ENCODE measurements at regions not wholly inside any gene's neighbourhood (a gene's known extent, or its start where the extent isn't known, plus 50 kb on each side); places are given as distances from the start of the nearest gene placed in this dataset.
A peak's percentile ranks its signal among the peaks of the same experiment; 100 is the strongest.

- Histone ChIP-seq H3K4me3 (no peak overlapping the region), H3K36me3 (no peaks in the 10 kb centered on the region), H3K9me3 (no peaks in the 10 kb centered on the region; the same call in 1 of the 2 replicates), H3K27me3 (no peaks in the 10 kb centered on the region)
- no peak for DNase-seq
Observed at GRCh38 chr2:65701191-65701590, 268.8 kb upstream of the SPRED2 start.

- Histone ChIP-seq H3K9me3 (no peaks in the 10 kb centered on the region), H3K36me3 (no peaks in the 10 kb centered on the region), H3K4me3 (no peak overlapping the region), H3K27me3 (no peaks in the 10 kb centered on the region)
- DNase-seq, result no peak
Observed at GRCh38 chr2:65700720-65701119, 268.3 kb upstream of the SPRED2 start.

DNA sequence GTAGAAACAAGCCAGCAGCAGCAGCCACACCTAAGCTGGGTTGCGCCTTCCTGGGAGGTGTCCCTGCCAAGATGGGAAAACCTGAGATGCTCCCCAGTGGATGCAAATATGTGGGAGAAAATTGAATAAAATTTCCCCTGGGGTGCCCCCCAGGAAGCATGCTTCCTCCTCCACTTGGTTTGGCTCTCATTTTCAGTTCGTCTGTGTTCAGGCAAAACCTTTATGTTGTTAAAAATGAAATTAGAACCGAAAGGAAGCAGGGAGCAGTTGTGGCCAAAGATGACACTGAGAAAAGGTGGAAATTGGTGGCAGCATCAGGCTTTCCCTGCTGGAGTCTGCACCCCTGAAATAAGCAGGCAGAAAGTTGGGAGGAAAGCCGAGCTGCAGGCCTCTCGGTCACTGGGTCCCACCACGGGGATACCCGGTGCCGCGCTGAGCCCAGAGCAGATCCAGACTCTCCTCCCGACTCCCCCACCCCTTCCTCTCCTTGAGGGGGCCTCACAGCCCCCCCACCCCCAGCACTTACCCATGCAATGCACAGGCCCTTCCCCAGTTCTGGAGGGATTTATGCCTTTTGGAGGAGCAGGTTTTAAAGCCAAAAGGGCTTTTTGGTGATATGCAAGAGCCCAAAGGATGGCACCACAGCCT, 267.7 kb upstream of the SPRED2 start:
- Histone ChIP-seq H3K27me3 (no peaks in the 10 kb centered on the region), H3K36me3 (no peaks in the 10 kb centered on the region), H3K4me3 (no peak overlapping the region), H3K9me3 (no peaks in the 10 kb centered on the region)
- DNase-seq, result no peak

- Histone ChIP-seq H3K27me3 (no peaks in the 10 kb centered on the region), H3K4me3 (no peak overlapping the region), H3K9me3 (no peaks in the 10 kb centered on the region), H3K36me3 (no peaks in the 10 kb centered on the region)
- no peak for DNase-seq
Observed at GRCh38 chr2:65691816-65692215, 259.4 kb upstream of the SPRED2 start.

GRCh38 chr2:65688141-65688886, 255.9 kb upstream of the SPRED2 start:
- Histone ChIP-seq H3K4me3 (no peak overlapping the region), H3K27me3 (no peaks in the 10 kb centered on the region), H3K9me3 (peaks cover under 1% of the 10 kb centered on the region; the same call in 1 of the 2 replicates), H3K36me3 (no peaks in the 10 kb centered on the region)
- DNase-seq, result no peak

GRCh38 chr2:65687614-65688013, 255.2 kb upstream of the SPRED2 start:
- peaks cover 2% of the 10 kb centered on the region; the same call in 1 of the 2 replicates for H3K9me3 ChIP-seq
- DNase-seq, result no peak
- no peak overlapping the region for H3K4me3 ChIP-seq
- no peaks in the 10 kb centered on the region for H3K36me3 ChIP-seq
- H3K27me3 ChIP-seq, result no peaks in the 10 kb centered on the region

DNA sequence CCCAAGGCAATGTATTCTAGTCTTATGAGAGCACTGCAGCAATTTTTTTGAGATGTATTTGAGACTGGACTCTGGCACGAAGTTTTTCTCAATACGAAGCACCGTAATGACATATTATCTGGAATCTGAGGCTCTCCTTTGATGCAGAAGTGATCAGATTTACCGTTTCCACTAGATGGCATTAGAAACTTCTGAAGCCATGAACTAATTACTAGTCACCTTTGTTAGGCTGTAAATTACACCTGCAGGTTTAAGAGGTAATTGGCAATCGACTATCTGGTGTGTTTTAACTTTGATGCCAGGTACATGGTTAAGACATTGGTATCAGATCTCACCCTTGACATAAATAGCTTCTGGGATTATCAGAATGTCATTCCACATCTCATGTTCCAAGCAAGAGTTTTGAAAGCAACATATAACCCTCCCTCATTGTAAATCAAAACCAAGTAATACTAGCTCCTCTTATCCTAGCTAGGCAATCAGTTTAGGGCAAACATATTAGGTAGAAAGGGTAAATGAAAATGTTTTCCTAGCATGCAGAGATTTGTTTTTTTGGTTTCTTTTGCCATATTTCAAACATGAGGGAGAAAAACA, 254.6 kb upstream of the SPRED2 start:
- H3K36me3 ChIP-seq, result no peaks in the 10 kb centered on the region
- no peak overlapping the region for H3K4me3 ChIP-seq
- no peaks in the 10 kb centered on the region for H3K27me3 ChIP-seq
- H3K9me3 ChIP-seq, result peaks cover 2% of the 10 kb centered on the region; the same call in 1 of the 2 replicates
- DNase-seq, result no peak

DNA sequence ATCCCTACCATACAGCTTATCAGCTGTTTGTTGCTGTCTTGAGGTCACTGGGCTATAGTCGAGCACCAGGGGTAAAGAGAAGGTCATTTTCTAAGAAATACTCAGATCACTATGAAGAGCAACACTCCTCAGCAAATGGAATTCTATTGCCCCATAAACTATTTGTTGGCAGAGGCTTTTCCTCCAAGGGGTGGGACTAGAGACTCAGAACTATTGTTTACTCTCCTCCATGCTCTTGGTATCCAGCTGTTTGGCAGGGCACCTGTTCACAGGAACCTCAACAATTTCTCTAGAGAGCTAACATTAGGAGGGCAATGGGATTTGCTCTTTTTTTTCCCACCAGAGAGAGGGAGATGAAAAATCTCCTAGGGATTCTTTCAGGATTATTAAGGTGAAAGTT, 249.1 kb upstream of the SPRED2 start:
- H3K4me3 ChIP-seq, result no peak overlapping the region
- H3K9me3 ChIP-seq, result peaks cover 2% of the 10 kb centered on the region; the same call in 1 of the 2 replicates
- no peaks in the 10 kb centered on the region for H3K36me3 ChIP-seq
- H3K27me3 ChIP-seq, result no peaks in the 10 kb centered on the region
- no peak for DNase-seq

GRCh38 chr2:65678779-65679391, 246.5 kb upstream of the SPRED2 start:
- DNase-seq, result no peak
- no peak overlapping the region for H3K4me3 ChIP-seq
- peaks cover 4% of the 10 kb centered on the region; the same call in 1 of the 2 replicates for H3K9me3 ChIP-seq
- H3K27me3 ChIP-seq, result no peaks in the 10 kb centered on the region
- H3K36me3 ChIP-seq, result no peaks in the 10 kb centered on the region

GRCh38 chr2:65675350-65675749, 243.0 kb upstream of the SPRED2 start:
- H3K4me3 ChIP-seq, result no peak overlapping the region
- 0 out of 2 replicates have a peak, but pooled peaks cover 2% of the 10 kb centered on the region for H3K9me3 ChIP-seq
- DNase-seq, result no peak
- H3K27me3 ChIP-seq, result no peaks in the 10 kb centered on the region
- H3K36me3 ChIP-seq, result no peaks in the 10 kb centered on the region

DNA sequence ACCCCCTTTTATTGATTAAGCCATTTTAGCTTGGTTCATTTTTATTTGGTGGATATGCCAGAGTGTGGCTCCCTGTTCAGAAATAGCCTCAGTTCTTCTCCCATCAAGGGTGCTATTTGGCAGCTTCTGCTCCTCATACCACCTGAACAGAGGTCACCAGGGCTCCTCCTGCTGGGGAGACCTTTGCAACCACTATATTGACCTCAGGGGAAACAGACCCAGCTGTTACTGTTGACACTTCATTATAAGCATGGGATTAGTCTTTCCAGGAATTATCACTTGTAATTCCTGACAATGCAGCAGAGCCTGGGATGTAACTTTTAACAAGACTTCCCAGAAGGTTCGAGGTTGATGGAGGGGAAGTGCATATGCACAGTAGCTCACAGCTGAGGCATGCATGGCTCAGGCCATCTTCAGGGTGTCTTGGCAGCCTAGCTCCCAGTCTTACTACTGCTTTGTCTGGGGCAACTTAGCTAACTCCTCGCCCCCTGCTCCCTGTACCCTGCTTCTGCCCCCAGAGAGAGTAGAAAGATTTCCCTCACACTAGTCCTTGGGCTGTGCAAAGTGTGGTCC, 239.4 kb upstream of the SPRED2 start:
- no peak overlapping the region for H3K4me3 ChIP-seq
- H3K27me3 ChIP-seq, result no peaks in the 10 kb centered on the region
- DNase-seq, result no peak
- H3K36me3 ChIP-seq, result no peaks in the 10 kb centered on the region
- H3K9me3 ChIP-seq, result peaks cover 17% of the 10 kb centered on the region

DNA sequence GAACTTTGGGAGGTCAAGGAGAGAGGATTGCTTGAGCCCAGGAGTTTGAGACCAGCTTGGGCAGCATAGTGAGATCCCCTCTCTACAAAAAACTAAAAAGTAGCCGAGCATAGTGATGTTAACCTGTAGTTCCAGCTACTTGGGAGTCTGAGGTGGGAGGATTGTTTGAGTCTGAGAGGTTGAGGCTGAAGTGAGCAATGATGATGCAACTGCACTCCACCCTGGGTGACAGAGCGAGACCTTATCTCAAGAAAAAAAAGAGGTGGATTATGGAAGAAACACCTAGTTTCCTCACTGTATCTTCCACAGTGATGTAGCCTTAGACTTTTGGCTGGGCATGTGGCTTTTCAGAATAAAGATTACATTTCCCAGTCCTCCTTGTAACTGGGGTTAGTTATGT, 237.2 kb upstream of the SPRED2 start:
- no peak for DNase-seq
- Histone ChIP-seq H3K4me3 (no peak overlapping the region), H3K9me3 (peaks cover 15% of the 10 kb centered on the region), H3K27me3 (no peaks in the 10 kb centered on the region), H3K36me3 (no peaks in the 10 kb centered on the region)

GRCh38 chr2:65668744-65669143, 236.3 kb upstream of the SPRED2 start:
- Histone ChIP-seq H3K4me3 (no peak overlapping the region), H3K36me3 (no peaks in the 10 kb centered on the region), H3K27me3 (no peaks in the 10 kb centered on the region), H3K9me3 (peaks cover 15% of the 10 kb centered on the region)
- DNase-seq, result no peak

- Histone ChIP-seq H3K36me3 (no peaks in the 10 kb centered on the region), H3K4me3 (no peak overlapping the region)
Observed at GRCh38 chr2:65666156-65666725, 233.8 kb upstream of the SPRED2 start.

GRCh38 chr2:65664931-65665330, 232.5 kb upstream of the SPRED2 start:
- Histone ChIP-seq H3K4me3 (no peak overlapping the region), H3K27me3 (no peaks in the 10 kb centered on the region), H3K36me3 (no peaks in the 10 kb centered on the region), H3K9me3 (peaks cover 13% of the 10 kb centered on the region)
- no peak for DNase-seq

More at GRCh38 chr2:65666156-65666725, 233.8 kb upstream of the SPRED2 start:
- H3K9me3 ChIP-seq, result peaks cover 15% of the 10 kb centered on the region
- DNase-seq, result peak; percentile 64
- H3K27me3 ChIP-seq, result no peaks in the 10 kb centered on the region

DNA sequence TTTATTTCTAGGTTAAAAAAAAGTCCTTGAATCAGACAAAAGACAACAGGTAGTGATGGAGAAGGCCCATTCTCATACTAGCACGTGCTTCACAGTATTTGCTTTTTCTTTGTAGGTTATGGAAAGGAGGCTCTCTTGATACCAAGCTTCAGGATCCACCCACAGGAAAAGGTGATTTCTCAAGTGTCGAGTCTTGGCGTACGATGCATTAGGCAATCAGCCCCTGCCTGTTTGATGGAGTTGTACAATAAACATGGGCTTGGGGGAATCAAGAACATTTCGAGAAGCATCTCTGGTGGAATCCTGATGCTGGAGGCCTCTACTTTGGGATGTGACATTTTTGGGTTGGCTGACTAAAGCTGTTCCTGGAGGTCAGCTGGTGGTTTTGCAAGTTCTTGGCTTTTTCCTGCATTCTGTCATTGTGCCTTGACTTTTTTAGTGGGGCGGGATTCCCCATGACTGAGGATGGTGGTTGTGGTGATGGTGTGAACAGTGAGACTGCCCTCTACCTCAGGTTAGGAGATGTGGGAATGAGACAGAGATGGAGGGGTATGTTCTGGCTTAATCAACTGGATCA, 231.5 kb upstream of the SPRED2 start:
- DNase-seq, result no peak
- Histone ChIP-seq H3K4me3 (no peak overlapping the region), H3K27me3 (no peaks in the 10 kb centered on the region), H3K36me3 (no peaks in the 10 kb centered on the region), H3K9me3 (peaks cover 7% of the 10 kb centered on the region)
